Neuronal stem cell (in vitro differentiated cells): ENCODE measurements at regions not wholly inside any gene's neighbourhood (a gene's known extent, or its start where the extent isn't known, plus 50 kb on each side); places are given as distances from the start of the nearest gene placed in this dataset.

Experiments used
- DNase-seq: peaks from one replicate; pipeline ENCODE4 v3.0.0-alpha.2; 2013; ENCODE audit warnings: low spot score
- H2AFZ ChIP-seq: one replicate; pipeline ENCODE4 v1.6.1; 2013; ENCODE audit warnings: mild to moderate bottlenecking, low read length, inconsistent platforms
- H2AK5ac ChIP-seq: 2 replicates; pipeline ENCODE4 v1.6.1; 2013; ENCODE audit warnings: low read depth, mild to moderate bottlenecking, inconsistent platforms, low read length, moderate library complexity, mixed read lengths
- H2BK120ac ChIP-seq: 2 replicates; pipeline ENCODE4 v1.6.1; 2013; ENCODE audit warnings: low read depth, mild to moderate bottlenecking, inconsistent platforms, low read length, moderate library complexity, mixed read lengths
- H2BK12ac ChIP-seq: one replicate; pipeline ENCODE4 v1.6.1; 2013; ENCODE audit warnings: low read length, inconsistent platforms
- H2BK15ac ChIP-seq: 2 replicates; pipeline ENCODE4 v1.6.1; 2013; ENCODE audit warnings: mild to moderate bottlenecking, low read length, inconsistent platforms, mixed read lengths
- H2BK5ac ChIP-seq: one replicate; pipeline ENCODE4 v1.6.1; 2013; ENCODE audit warnings: inconsistent platforms, mild to moderate bottlenecking, low read length, moderate library complexity
- H3K14ac ChIP-seq: one replicate; pipeline ENCODE4 v1.6.1; 2013; ENCODE audit warnings: low read length, inconsistent platforms
- H3K18ac ChIP-seq: 2 replicates; pipeline ENCODE4 v1.6.1; 2013; ENCODE audit warnings: low read length, inconsistent platforms
- H3K23ac ChIP-seq: 2 replicates; pipeline ENCODE4 v1.6.1; 2013; ENCODE audit warnings: low read depth, mild to moderate bottlenecking, mixed read lengths, low read length, inconsistent platforms; ENCODE audit not compliant: poor library complexity
- H3K27ac ChIP-seq: replicated peaks from 3 replicates; pipeline ENCODE4 v1.5.1; 2013; ENCODE audit warnings: low read length, inconsistent platforms
- H3K27me3 ChIP-seq, 3 experiments: 2 replicates each; pipeline ENCODE4 v1.6.1; 2013; ENCODE audit warnings: low read length in 3 of 3, mild to moderate bottlenecking in 2 of 3, inconsistent platforms in 1 of 3, low read depth in 1 of 3, mixed read lengths in 1 of 3, moderate library complexity in 1 of 3; ENCODE audit not compliant: control insufficient read depth in 3 of 3, insufficient read depth in 3 of 3
- H3K36me3 ChIP-seq, 2 donors: replicated peaks in 1 of 2; 2 replicates each; pipeline ENCODE4 v1.6.1; 2013; ENCODE audit warnings: low read length in 2 of 2; ENCODE audit not compliant: control insufficient read depth in 2 of 2, insufficient read depth in 2 of 2
- H3K4ac ChIP-seq: 2 replicates; pipeline ENCODE4 v1.6.1; 2013; ENCODE audit warnings: inconsistent platforms, mild to moderate bottlenecking, low read length, moderate library complexity
- H3K4me1 ChIP-seq, 2 donors: 1 replicate in 1 of 2; 2 replicates in 1 of 2; pipeline ENCODE4 v1.6.1; 2013; ENCODE audit warnings: low read length in 2 of 2, low read depth in 1 of 2; ENCODE audit not compliant: control insufficient read depth in 2 of 2, insufficient read depth in 1 of 2
- H3K4me2 ChIP-seq: one replicate; pipeline ENCODE4 v1.6.1; 2013; ENCODE audit warnings: mild to moderate bottlenecking, low read length, inconsistent platforms; ENCODE audit not compliant: insufficient read depth, poor library complexity, severe bottlenecking
- H3K4me3 ChIP-seq, 2 donors: 2 replicates each; pipeline ENCODE4 v1.5.1; 2013; ENCODE audit warnings: low read length in 2 of 2, mild to moderate bottlenecking in 2 of 2, inconsistent platforms in 1 of 2, moderate library complexity in 1 of 2
- H3K79me1 ChIP-seq: one replicate; pipeline ENCODE4 v1.6.1; 2013; ENCODE audit warnings: low read depth, mild to moderate bottlenecking, inconsistent platforms, low read length, moderate library complexity
- H3K9ac ChIP-seq: one replicate; pipeline ENCODE4 v1.6.1; 2013; ENCODE audit warnings: mild to moderate bottlenecking, low read depth, low read length, inconsistent platforms; ENCODE audit not compliant: poor library complexity
- H3K9me3 ChIP-seq, 2 donors: replicated peaks in 1 of 2; 2 replicates each; pipeline versions ENCODE3 to v1.6.1; 2013; ENCODE audit warnings: low read length in 2 of 2, mild to moderate bottlenecking in 2 of 2, inconsistent platforms in 1 of 2, low read depth in 1 of 2, mixed read lengths in 1 of 2, moderate library complexity in 1 of 2; ENCODE audit not compliant: control insufficient read depth in 2 of 2, insufficient read depth in 1 of 2
- H4K8ac ChIP-seq: one replicate; pipeline ENCODE4 v1.6.1; 2013; ENCODE audit warnings: low read depth, mild to moderate bottlenecking, inconsistent platforms, low read length, moderate library complexity
- H4K91ac ChIP-seq: one replicate; pipeline ENCODE4 v1.6.1; 2013; ENCODE audit warnings: low read length, low read depth, mild to moderate bottlenecking, inconsistent platforms; ENCODE audit not compliant: poor library complexity
- WGBS, 2 donors: extraction: QIAGEN DNeasy Blood & Tissue Kit; methylation state at CpG; one replicate each; pipeline ENCODE4 v1.1.7; 2013; ENCODE audit warnings: missing lambda C conversion rate in 2 of 2, mixed read lengths in 1 of 2; ENCODE audit not compliant: insufficient read length in 2 of 2, insufficient replicate concordance in 1 of 2; ENCODE audit errors: extremely low coverage in 2 of 2; 5-methylcytosine and 5-hydroxymethylcytosine counted together

GRCh38 chr6:74170118-74170517 is 474.1 kb downstream of the CD109 start:
- H4K91ac ChIP-seq, result no peak overlapping the region
- no peak overlapping the region for H3K9ac ChIP-seq
- no peak overlapping the region for H3K14ac ChIP-seq
- no peak overlapping the region for H3K23ac ChIP-seq
- no peak overlapping the region for H3K18ac ChIP-seq
- WGBS, 2 donors, result no CpG with 5 or more reads among the region's 2 CpGs
- no peak overlapping the region for H3K27ac ChIP-seq
- H3K79me1 ChIP-seq, result no peaks in the 10 kb centered on the region
- H2BK15ac ChIP-seq, result no peak overlapping the region
- H3K36me3 ChIP-seq, result no peaks in the 10 kb centered on the region
- H3K4ac ChIP-seq, result no peak overlapping the region
- no peaks in the 10 kb centered on the region for H3K9me3 ChIP-seq
- H2AFZ ChIP-seq, result no peak overlapping the region
- no peaks in the 10 kb centered on the region for H3K27me3 ChIP-seq
- H2BK5ac ChIP-seq, result no peak overlapping the region
- H4K8ac ChIP-seq, result no peak overlapping the region
- H2BK120ac ChIP-seq, result no peak overlapping the region
- DNase-seq, result no peak
- H3K4me1 ChIP-seq, result no peaks in the 10 kb centered on the region
- no peak overlapping the region for H2BK12ac ChIP-seq
- no peak overlapping the region for H3K4me2 ChIP-seq
- no peak overlapping the region for H2AK5ac ChIP-seq
- no peak overlapping the region for H3K4me3 ChIP-seq

GRCh38 chr6:74167976-74168375 is 472.0 kb downstream of the CD109 start:
- Histone ChIP-seq H3K4me3 (no peak overlapping the region), H3K14ac (no peak overlapping the region), H3K4me2 (no peak overlapping the region), H2AK5ac (no peak overlapping the region), H4K91ac (no peak overlapping the region), H2AFZ (no peak overlapping the region), H2BK120ac (no peak overlapping the region), H4K8ac (no peak overlapping the region), H3K4me1 (no peaks in the 10 kb centered on the region), H3K9ac (no peak overlapping the region), H3K4ac (no peak overlapping the region), H3K18ac (no peak overlapping the region), H2BK12ac (no peak overlapping the region), H3K9me3 (no peaks in the 10 kb centered on the region), H3K36me3 (no peaks in the 10 kb centered on the region), H3K27ac (no peak overlapping the region), H3K27me3 (no peaks in the 10 kb centered on the region), H2BK15ac (no peak overlapping the region), H3K79me1 (no peaks in the 10 kb centered on the region), H2BK5ac (no peak overlapping the region), H3K23ac (no peak overlapping the region)
- WGBS, 2 donors, result no CpG with 5 or more reads among the region's 1 CpG
- DNase-seq, result no peak

- H2AK5ac ChIP-seq, result no peak overlapping the region
- H3K9me3 ChIP-seq, result no peaks in the 10 kb centered on the region
- H2BK12ac ChIP-seq, result no peak overlapping the region
- DNase-seq, result no peak
- no peak overlapping the region for H2BK15ac ChIP-seq
- H3K4me3 ChIP-seq, result no peak overlapping the region
- no peak overlapping the region for H3K9ac ChIP-seq
- no peaks in the 10 kb centered on the region for H3K36me3 ChIP-seq
- H2AFZ ChIP-seq, result no peak overlapping the region
- no peak overlapping the region for H3K4me2 ChIP-seq
- H3K4ac ChIP-seq, result no peak overlapping the region
- H3K4me1 ChIP-seq, result no peaks in the 10 kb centered on the region
- H2BK5ac ChIP-seq, result no peak overlapping the region
- no peak overlapping the region for H3K14ac ChIP-seq
- no peak overlapping the region for H3K23ac ChIP-seq
- H3K27ac ChIP-seq, result no peak overlapping the region
- WGBS, 2 donors, result no CpG with 5 or more reads among the region's 1 CpG
- H3K79me1 ChIP-seq, result no peaks in the 10 kb centered on the region
- no peak overlapping the region for H4K91ac ChIP-seq
- H3K18ac ChIP-seq, result no peak overlapping the region
- H2BK120ac ChIP-seq, result no peak overlapping the region
- H3K27me3 ChIP-seq, result no peaks in the 10 kb centered on the region
- no peak overlapping the region for H4K8ac ChIP-seq
Observed at GRCh38 chr6:74167511-74167910, 471.5 kb downstream of the CD109 start.

- H3K79me1 ChIP-seq, result no peaks in the 10 kb centered on the region
- H3K4ac ChIP-seq, result no peak overlapping the region
- H3K18ac ChIP-seq, result no peak overlapping the region
- H2BK120ac ChIP-seq, result no peak overlapping the region
- H4K8ac ChIP-seq, result no peak overlapping the region
- no peak overlapping the region for H3K4me2 ChIP-seq
- H2AFZ ChIP-seq, result no peak overlapping the region
- no peak overlapping the region for H3K4me3 ChIP-seq
- WGBS, 2 donors, result no CpG with 5 or more reads among the region's 2 CpGs
- H3K14ac ChIP-seq, result no peak overlapping the region
- H2BK5ac ChIP-seq, result no peak overlapping the region
- H3K23ac ChIP-seq, result no peak overlapping the region
- no peaks in the 10 kb centered on the region for H3K36me3 ChIP-seq
- H3K27me3 ChIP-seq, result no peaks in the 10 kb centered on the region
- H3K27ac ChIP-seq, result no peak overlapping the region
- H3K9ac ChIP-seq, result no peak overlapping the region
- no peak overlapping the region for H2BK15ac ChIP-seq
- H2AK5ac ChIP-seq, result no peak overlapping the region
- no peak overlapping the region for H2BK12ac ChIP-seq
- DNase-seq, result no peak
- H3K9me3 ChIP-seq, result no peaks in the 10 kb centered on the region
- no peaks in the 10 kb centered on the region for H3K4me1 ChIP-seq
- no peak overlapping the region for H4K91ac ChIP-seq
Observed at GRCh38 chr6:74166849-74167248, 470.8 kb downstream of the CD109 start.
